Right cardiac atrium (tissue), 5 donors: ENCODE measurements at regions not wholly inside any gene's neighbourhood (a gene's known extent, or its start where the extent isn't known, plus 50 kb on each side); places are given as distances from the start of the nearest gene placed in this dataset.

ENCODE experiments used
- ATAC-seq, 2 donors: fragments of 200-7000 bp; cut with Tn5 transposase; one replicate each; pipeline versions ENCODE4 v1.8.0 to v1.9.1; 2020; ENCODE audit warnings: moderate library complexity in 2 of 2, mild to moderate bottlenecking in 1 of 2
- DNase-seq, 3 donors: peaks; one replicate each; pipeline ENCODE4 v3.0.0-alpha.2; 2020
- H3K27ac ChIP-seq: one replicate; pipeline ENCODE4 v1.5.1; 2013; ENCODE audit warnings: mild to moderate bottlenecking, low read length, control low read depth, moderate library complexity
- H3K27me3 ChIP-seq: one replicate; pipeline ENCODE4 v1.6.1; 2013; ENCODE audit not compliant: control insufficient read depth, insufficient read depth
- H3K4me1 ChIP-seq: one replicate; pipeline ENCODE4 v1.6.1; 2013; ENCODE audit warnings: low read length; ENCODE audit not compliant: control insufficient read depth, insufficient read depth
- H3K4me3 ChIP-seq: one replicate; pipeline ENCODE4 v1.5.1; 2013; ENCODE audit warnings: low read length, control low read depth
- H3K9me3 ChIP-seq: one replicate; pipeline ENCODE4 v1.6.1; 2013; ENCODE audit warnings: low read length; ENCODE audit not compliant: control insufficient read depth
- WGBS: extraction: QIAGEN DNeasy Blood & Tissue Kit; methylation state at CpG from one replicate; pipeline ENCODE4 v1.1.7; 2013; 5-methylcytosine and 5-hydroxymethylcytosine counted together
- intact Hi-C, 4 donors: fragments of 100-400 bp; cut with DNase I; formaldehyde crosslinking; loops; one replicate each; pipeline versions ENCODE4 v1.11.0 to v1.14.0; 2022 to 2023
- donor health status: healthy with polysubstance abuse.
- donor health status: DM: no; HTN: yes; CAD: no.
- donor health status: DM: no; HTN: no; CAD: no.
- donor health status: DM: no; HTN: yes; CAD: no; lungs with severe emphysema.
- donor health status: DM: yes; HTN: yes; CAD: no.

DNA sequence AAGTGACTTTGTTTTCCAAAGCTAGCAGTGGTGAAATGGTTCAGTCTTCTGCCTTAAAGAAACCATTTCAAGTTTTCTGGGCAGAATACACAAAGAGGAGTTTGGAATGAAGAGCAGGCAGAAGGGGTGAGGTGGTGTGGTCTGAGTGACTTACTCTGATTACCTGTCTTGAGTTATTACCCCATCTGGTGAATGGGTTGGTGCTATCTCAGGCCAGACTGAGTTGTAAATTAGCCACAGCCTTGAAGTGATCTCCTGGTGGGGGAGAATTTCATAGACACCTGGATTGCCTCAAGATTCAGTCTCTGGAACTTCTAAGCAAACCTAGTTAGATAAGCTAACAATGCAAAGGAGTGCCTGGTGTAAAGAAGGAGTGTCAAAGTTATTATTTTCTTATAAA is 983.5 kb upstream of the NXPH2 start:
- no peak overlapping the region for H3K4me3 ChIP-seq
- ATAC-seq (no peak), DNase-seq (no peak)
- H3K9me3 ChIP-seq: no peaks in the 10 kb centered on the region
- no peaks in the 10 kb centered on the region for H3K27me3 ChIP-seq
- H3K27ac ChIP-seq: no peak overlapping the region
- intact Hi-C loops: no loop called here
- no peaks in the 10 kb centered on the region for H3K4me1 ChIP-seq

DNA sequence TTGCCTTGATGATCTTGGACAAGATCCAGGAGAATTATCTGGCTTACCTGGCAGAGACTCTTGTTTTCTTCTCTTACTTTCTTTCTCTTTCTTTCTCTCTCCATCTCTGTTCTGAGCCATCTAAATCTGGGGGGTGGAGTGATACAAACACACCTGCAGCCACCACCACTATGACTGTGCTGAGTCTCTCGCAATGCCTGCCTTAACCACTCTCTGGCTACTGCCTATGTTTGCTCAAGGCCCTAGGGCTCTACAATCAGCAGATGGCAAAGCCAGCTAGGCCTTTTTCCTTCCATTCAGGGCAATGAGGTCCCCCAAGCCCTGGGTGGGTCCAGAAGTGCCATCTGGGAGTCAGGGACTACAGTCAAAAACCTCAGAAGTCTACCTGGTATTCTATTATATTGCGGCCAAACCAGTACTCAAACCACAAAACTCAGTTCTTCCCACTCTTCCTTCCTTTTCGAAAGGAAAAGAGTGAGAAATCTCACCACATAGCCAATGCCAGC is 978.9 kb upstream of the NXPH2 start:
- H3K4me3 ChIP-seq: no peak overlapping the region
- no peaks in the 10 kb centered on the region for H3K4me1 ChIP-seq
- ATAC-seq: no peak
- H3K9me3 ChIP-seq: no peaks in the 10 kb centered on the region
- 84% methylated on average over 3 of the region's 3 CpGs for WGBS
- no peak overlapping the region for H3K27ac ChIP-seq
- no peak for DNase-seq
- H3K27me3 ChIP-seq: no peaks in the 10 kb centered on the region
- intact Hi-C loops: no loop called here

DNA sequence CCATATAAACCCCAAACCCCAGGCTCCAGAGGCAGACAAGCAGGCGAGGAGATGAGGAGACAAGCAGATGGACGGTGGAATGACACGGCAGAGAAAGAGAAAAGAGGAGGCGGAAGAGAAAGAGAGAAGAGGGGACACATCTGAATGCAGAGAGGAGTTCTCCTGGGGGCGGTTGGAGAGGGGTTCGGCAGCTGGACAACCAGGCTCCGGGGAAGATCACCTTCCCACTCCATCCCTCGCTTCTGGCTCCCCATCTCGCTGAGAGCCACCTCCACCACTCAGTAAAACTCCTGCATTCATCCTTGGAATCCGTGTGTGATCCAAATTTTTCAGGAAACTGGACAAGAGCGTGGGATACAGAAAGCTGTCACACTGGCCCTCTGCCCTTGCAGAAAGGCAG is 966.7 kb upstream of the NXPH2 start:
- intact Hi-C loops: no loop called here
- Histone ChIP-seq H3K4me1 (no peaks in the 10 kb centered on the region), H3K27me3 (no peaks in the 10 kb centered on the region), H3K27ac (no peak overlapping the region), H3K4me3 (no peak overlapping the region), H3K9me3 (no peaks in the 10 kb centered on the region)
- DNase-seq: no peak
- 82% methylated on average over 11 of the region's 11 CpGs for WGBS
- ATAC-seq: no peak

DNA sequence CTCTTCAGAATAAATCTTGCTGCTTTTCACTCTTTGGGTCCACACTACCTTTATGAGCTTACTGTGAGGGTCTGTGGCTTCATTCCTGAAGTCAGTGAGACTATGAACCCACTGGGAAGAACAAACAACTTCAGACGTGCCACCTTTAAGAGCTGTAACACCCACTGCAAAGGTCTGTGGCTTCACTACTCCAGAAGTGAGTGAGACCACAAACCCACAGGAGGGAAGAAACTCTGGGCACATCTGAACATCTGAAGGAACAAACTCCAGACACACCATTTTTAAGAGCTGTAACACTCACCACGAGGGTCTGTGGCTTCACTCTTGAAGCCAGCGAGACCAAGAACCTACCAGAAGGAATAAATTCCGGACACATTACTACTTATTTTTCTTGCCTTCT is 964.1 kb upstream of the NXPH2 start:
- H3K4me1 ChIP-seq: no peaks in the 10 kb centered on the region
- no peak for ATAC-seq
- no peaks in the 10 kb centered on the region for H3K9me3 ChIP-seq
- no peak overlapping the region for H3K27ac ChIP-seq
- no peaks in the 10 kb centered on the region for H3K27me3 ChIP-seq
- intact Hi-C loops: no loop called here
- no peak overlapping the region for H3K4me3 ChIP-seq
- WGBS: 79% methylated on average over 4 of the region's 4 CpGs
- DNase-seq: no peak

DNA sequence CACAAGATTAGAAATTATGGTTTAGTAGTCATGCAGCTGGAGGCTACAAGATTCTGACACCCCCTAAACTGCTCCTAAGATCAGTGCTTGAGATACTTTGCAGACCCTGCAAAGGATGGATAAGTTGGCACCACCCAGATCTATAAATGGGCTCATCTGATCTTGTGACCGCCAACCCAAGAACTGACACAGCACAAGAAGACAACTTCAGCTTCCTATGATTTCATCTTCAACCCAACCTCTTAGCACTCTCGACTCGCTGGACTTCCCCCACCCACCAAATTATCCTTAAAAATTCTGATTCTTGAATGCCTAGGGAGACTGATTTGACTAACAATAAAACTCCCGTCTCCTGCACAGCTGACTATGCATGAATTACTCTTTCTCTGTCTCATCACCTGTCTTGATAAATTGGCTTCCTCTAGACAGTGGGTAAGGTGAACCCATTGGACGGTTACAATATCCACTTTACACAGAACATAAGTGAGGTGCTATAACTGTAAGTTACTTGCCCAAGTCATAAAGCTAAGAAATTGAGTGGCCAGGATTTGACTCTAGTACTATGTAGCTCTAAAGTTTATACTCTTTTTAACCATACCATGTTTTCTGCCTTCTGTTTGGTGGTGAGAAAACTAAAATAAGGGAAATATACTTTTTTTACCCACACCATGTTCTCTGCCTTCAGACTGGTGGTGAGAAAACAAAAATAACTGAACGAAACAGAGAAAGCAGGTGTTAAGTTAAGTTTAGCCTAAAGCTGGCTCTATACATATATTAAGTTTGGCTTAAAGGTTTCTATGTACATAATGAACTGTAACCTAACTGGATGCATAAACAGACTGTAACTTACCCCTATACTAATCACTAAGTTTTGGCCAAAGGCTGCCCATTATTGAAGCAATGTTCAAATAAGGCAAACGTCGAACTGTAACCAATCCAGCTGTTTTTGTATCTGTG is 962.3 kb upstream of the NXPH2 start:
- 83% methylated on average over 8 of the region's 8 CpGs for WGBS
- no peaks in the 10 kb centered on the region for H3K9me3 ChIP-seq
- no peaks in the 10 kb centered on the region for H3K4me1 ChIP-seq
- ATAC-seq (no peak), DNase-seq (no peak)
- H3K27me3 ChIP-seq: no peaks in the 10 kb centered on the region
- intact Hi-C loops: no loop called here
- no peak overlapping the region for H3K4me3 ChIP-seq
- H3K27ac ChIP-seq: no peak overlapping the region

DNA sequence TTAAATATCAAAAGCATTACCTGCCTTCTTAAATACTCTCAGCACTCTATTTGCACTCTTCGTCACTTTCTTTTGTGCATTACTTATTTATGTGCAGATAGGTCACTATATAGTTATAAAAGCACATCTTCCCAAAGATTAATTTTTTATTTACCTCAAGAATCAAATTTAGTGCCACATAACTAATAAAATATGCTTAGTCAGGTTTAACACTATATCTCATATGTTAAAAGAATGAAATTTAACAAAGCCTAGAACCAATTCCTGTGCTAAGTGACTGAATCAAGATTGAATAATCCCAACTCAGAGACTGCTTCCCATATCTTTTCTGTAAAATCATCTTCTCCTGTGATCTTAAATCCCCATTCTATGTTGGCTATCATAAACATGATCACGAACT is 957.5 kb upstream of the NXPH2 start:
- no peak for ATAC-seq
- WGBS: 77% methylated on average over 2 of the region's 2 CpGs

DNA sequence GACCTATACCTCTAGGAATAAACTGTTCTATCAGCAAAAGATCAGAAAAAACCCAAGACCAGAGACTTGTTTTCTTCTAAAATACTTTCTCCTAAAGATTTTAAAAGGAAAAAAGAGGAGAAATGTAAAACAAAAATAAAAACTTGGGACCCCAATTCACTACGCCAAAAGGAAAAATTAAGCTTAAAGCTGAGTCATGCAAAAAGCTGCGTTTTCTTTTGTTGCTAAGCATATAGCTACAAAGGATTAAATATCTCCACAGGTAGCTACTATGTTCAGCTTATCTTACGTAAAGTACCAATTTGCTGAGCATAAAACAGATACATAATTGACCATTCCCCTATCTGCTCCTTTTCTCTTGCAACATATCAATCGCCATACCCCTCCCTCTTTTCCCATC is 950.0 kb upstream of the NXPH2 start:
- intact Hi-C loops: no loop called here
- WGBS: 83% methylated on average over 4 of the region's 4 CpGs
- H3K4me3 ChIP-seq: no peak overlapping the region
- H3K27me3 ChIP-seq: no peaks in the 10 kb centered on the region
- DNase-seq: no peak
- H3K4me1 ChIP-seq: no peaks in the 10 kb centered on the region
- no peaks in the 10 kb centered on the region for H3K9me3 ChIP-seq
- H3K27ac ChIP-seq: no peak overlapping the region
- ATAC-seq: no peak

More for the DNA sequence above, 957.5 kb upstream of the NXPH2 start:
- Histone ChIP-seq H3K4me3 (no peak overlapping the region), H3K9me3 (no peaks in the 10 kb centered on the region), H3K4me1 (no peaks in the 10 kb centered on the region), H3K27ac (no peak overlapping the region), H3K27me3 (no peaks in the 10 kb centered on the region)
- intact Hi-C loops: no loop called here
- DNase-seq: no peak

DNA sequence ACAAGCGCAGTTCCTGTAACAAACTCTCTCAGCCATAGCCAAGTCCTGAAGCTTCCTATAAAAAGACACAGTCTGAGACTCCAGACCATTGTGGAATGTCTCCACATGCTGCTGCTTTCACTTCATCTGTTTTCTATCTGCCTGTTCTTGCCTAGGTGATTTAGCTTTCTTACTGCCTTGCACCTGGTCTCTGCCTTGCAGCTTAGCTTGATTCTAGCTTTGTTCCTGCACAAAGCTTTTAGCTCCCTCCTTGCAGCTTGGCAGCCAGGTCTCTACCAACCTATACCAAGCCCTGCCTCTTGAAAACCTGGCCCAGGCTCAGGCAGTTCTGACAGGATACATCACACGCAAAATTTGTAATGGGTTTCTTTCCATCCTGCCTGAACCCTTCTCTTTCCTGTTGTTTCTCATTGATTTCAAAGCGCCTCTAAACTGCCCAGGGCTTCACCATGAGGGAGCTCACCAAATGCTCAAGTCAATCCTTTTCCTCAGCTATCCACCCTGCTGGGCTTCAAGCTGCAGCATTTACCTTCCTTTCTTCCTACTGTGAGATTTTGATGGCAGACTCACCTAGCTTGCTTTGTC is 941.3 kb upstream of the NXPH2 start:
- no peak overlapping the region for H3K4me3 ChIP-seq
- no peak for DNase-seq
- H3K27ac ChIP-seq: no peak overlapping the region
- H3K27me3 ChIP-seq: no peaks in the 10 kb centered on the region
- no peak for ATAC-seq
- WGBS: 58% methylated on average over 3 of the region's 3 CpGs
- no peaks in the 10 kb centered on the region for H3K9me3 ChIP-seq
- no peaks in the 10 kb centered on the region for H3K4me1 ChIP-seq
- intact Hi-C loops: no loop called here

DNA sequence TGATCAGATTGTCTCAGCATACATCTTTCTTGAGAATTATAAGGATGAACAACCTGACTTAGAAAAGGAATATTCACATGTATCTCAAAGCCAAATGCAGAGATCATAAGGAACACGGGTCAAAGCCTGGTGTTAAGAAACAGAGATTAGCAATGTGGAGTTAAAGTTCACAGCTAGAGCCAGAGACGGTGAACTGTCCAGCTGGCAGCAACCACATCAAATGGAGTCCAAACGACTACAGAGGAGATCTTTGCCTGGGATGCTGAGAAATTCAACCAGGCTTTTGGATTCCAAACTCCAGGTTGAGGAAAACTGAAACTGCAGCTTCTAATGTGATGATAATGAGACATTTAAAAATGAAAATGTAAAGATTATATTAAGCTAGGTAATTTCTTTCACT is 939.9 kb upstream of the NXPH2 start:
- intact Hi-C loops: no loop called here
- ATAC-seq (no peak), DNase-seq (peak in 2 of 3 donors; percentile 12 to 64)
- H3K27ac ChIP-seq: no peak overlapping the region
- WGBS: 33% methylated on average over 3 of the region's 3 CpGs
- no peak overlapping the region for H3K4me3 ChIP-seq
- H3K27me3 ChIP-seq: no peaks in the 10 kb centered on the region
- no peaks in the 10 kb centered on the region for H3K9me3 ChIP-seq
- H3K4me1 ChIP-seq: no peaks in the 10 kb centered on the region

DNA sequence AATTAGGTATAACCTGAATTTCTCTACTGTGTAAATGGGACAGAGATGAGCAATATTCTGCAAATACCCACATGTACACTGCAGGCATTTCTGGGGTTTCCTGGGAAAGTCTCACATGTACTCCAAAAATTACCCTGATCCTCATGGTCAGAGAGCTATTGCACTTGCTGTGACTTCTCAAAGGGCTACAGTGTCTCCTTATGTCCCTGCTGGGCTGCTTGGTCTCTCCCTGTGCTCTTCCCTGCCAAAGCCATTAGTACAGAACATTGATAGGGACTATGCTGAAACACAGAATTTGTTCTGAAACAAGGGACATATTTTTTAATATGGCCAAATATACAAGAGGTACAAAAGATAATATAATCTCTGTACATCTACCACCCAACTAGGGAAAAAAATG is 924.4 kb upstream of the NXPH2 start:
- intact Hi-C loops: no loop called here
- ATAC-seq: no peak
- Histone ChIP-seq H3K27ac (no peak overlapping the region), H3K27me3 (no peaks in the 10 kb centered on the region), H3K4me1 (no peaks in the 10 kb centered on the region), H3K4me3 (no peak overlapping the region), H3K9me3 (no peaks in the 10 kb centered on the region)
- DNase-seq: no peak

DNA sequence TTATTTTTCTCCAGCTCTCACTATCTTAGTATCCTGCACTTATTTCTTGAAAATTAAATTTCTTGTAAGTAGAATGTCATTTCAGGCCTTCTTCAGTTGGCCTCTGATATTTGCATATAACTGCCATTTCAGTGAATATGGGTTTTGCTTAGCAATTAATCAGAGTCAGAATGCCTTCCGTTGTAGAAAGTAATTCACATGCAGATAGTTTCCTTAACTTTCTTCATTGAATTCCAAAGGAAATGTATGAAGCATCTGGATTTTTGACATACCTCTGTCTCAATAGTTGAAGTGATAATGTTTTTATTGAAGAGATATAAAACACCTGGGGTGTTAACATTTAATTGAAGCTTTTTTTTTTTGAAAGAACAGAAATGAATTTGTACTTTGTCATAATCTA is 914.1 kb upstream of the NXPH2 start:
- ATAC-seq (no peak), DNase-seq (no peak)
- H3K9me3 ChIP-seq: no peaks in the 10 kb centered on the region
- no peak overlapping the region for H3K27ac ChIP-seq
- intact Hi-C loops: no loop called here
- no peaks in the 10 kb centered on the region for H3K4me1 ChIP-seq
- H3K27me3 ChIP-seq: no peaks in the 10 kb centered on the region
- no peak overlapping the region for H3K4me3 ChIP-seq
- 28% methylated on average over 1 of the region's 1 CpG for WGBS
